ENCODE measurements at regions not wholly inside any gene's neighbourhood (a gene's known extent, or its start where the extent isn't known, plus 50 kb on each side); places are given as distances from the start of the nearest gene placed in this dataset.
"Not testable (repeated sequence)": the region's sequence is repeated elsewhere in the genome, so short reads cannot be mapped to it uniquely, and the experiment has no call there.

GRCh38 chr9:134547161-134548100, 94.2 kb upstream of the COL5A1 start:
- DNase-seq, result no peak

- no peak for DNase-seq
Observed at GRCh38 chr9:134548185-134548584, 93.4 kb upstream of the COL5A1 start.

GRCh38 chr9:134548618-134549017, 93.0 kb upstream of the COL5A1 start:
- no peak for DNase-seq

- DNase-seq, result no peak
Observed at GRCh38 chr9:134549336-134549735, 92.3 kb upstream of the COL5A1 start.

- DNase-seq, result not testable (repeated sequence)
Observed at GRCh38 chr9:134550081-134550480, 91.5 kb upstream of the COL5A1 start.

GRCh38 chr9:134550584-134550983, 91.0 kb upstream of the COL5A1 start:
- no peak for DNase-seq

- DNase-seq, result no peak
Observed at GRCh38 chr9:134551176-134551575, 90.4 kb upstream of the COL5A1 start.

GRCh38 chr9:134551644-134552348, 89.8 kb upstream of the COL5A1 start:
- DNase-seq, result peak; percentile 52

GRCh38 chr9:134552349-134552990, 89.1 kb upstream of the COL5A1 start:
- no peak for DNase-seq

GRCh38 chr9:134553061-134553891, 88.3 kb upstream of the COL5A1 start:
- no peak for DNase-seq

GRCh38 chr9:134553996-134554372, 87.6 kb upstream of the COL5A1 start:
- no peak for DNase-seq

GRCh38 chr9:134554373-134555093, 87.1 kb upstream of the COL5A1 start:
- no peak for DNase-seq

- DNase-seq, result no peak
Observed at GRCh38 chr9:134555094-134555650, 86.4 kb upstream of the COL5A1 start.

GRCh38 chr9:134556531-134557068, 85.0 kb upstream of the COL5A1 start:
- DNase-seq, result no peak

GRCh38 chr9:134557331-134557730, 84.3 kb upstream of the COL5A1 start:
- DNase-seq, result no peak

GRCh38 chr9:134558124-134558905, 83.3 kb upstream of the COL5A1 start:
- DNase-seq, result no peak

GRCh38 chr9:134559013-134559412, 82.6 kb upstream of the COL5A1 start:
- no peak for DNase-seq

GRCh38 chr9:134560206-134560605, 81.4 kb upstream of the COL5A1 start:
- DNase-seq, result no peak

GRCh38 chr9:134560654-134561053, 80.9 kb upstream of the COL5A1 start:
- DNase-seq, result no peak

- no peak for DNase-seq
Observed at GRCh38 chr9:134561427-134562145, 80.0 kb upstream of the COL5A1 start.

Data from KG1 (cell line).